CD4-positive, CD25-positive, alpha-beta regulatory T cell (primary cell): ENCODE measurements at regions not wholly inside any gene's neighbourhood (a gene's known extent, or its start where the extent isn't known, plus 50 kb on each side); places are given as distances from the start of the nearest gene placed in this dataset.

ENCODE experiments used
- ATAC-seq, 2 donors: fragments of 150-1000 bp; cut with Tn5 transposase; one replicate each; pipeline ENCODE4 v1.10.0; 2021; ENCODE audit warnings: low read depth in 2 of 2, moderate number of reproducible peaks in 2 of 2, moderate library complexity in 1 of 2
- DNase-seq, 3 donors: peaks; one replicate each; pipeline versions ENCODE4 v3.0.0 to v3.0.0-alpha.2; 2012 to 2022; ENCODE audit warnings: mixed read lengths in 1 of 3
- H3K27ac ChIP-seq: one replicate; pipeline ENCODE4 v1.7.0; 2013; ENCODE audit warnings: mild to moderate bottlenecking, low read length; ENCODE audit not compliant: insufficient read depth, poor library complexity, severe bottlenecking
- H3K27me3 ChIP-seq: one replicate; pipeline ENCODE4 v1.7.0; 2013; ENCODE audit warnings: low read length; ENCODE audit not compliant: control insufficient read depth, insufficient read depth
- H3K36me3 ChIP-seq: one replicate; pipeline ENCODE4 v1.7.0; 2013; ENCODE audit warnings: mild to moderate bottlenecking, low read length, moderate library complexity; ENCODE audit not compliant: control insufficient read depth, insufficient read depth
- H3K4me1 ChIP-seq: 2 replicates; pipeline ENCODE4 v1.7.0; 2013; ENCODE audit warnings: mild to moderate bottlenecking, low read length; ENCODE audit not compliant: insufficient read depth, control insufficient read depth, poor library complexity, severe bottlenecking
- H3K4me3 ChIP-seq: one replicate; pipeline ENCODE4 v1.7.0; 2013; ENCODE audit warnings: low read depth, mild to moderate bottlenecking, low read length, moderate library complexity
- H3K9me3 ChIP-seq, 2 experiments: 1 replicate in 1 of 2; 2 replicates in 1 of 2; pipeline ENCODE4 v1.7.0; 2013; ENCODE audit warnings: low read length in 2 of 2, mild to moderate bottlenecking in 1 of 2, moderate library complexity in 1 of 2; ENCODE audit not compliant: control insufficient read depth in 2 of 2
- H3K27ac Mint-ChIP-seq, 3 donors: one replicate each; pipeline ENCODE4 v1.8.0; 2020 to 2022; ENCODE audit warnings: mild to moderate bottlenecking in 3 of 3, mixed read lengths in 3 of 3, moderate library complexity in 2 of 3
- H3K27me3 Mint-ChIP-seq: one replicate; pipeline ENCODE4 v1.8.0; 2022; ENCODE audit warnings: mild to moderate bottlenecking, mixed read lengths
- H3K36me3 Mint-ChIP-seq: one replicate; pipeline ENCODE4 v1.8.0; 2020; ENCODE audit warnings: mixed read lengths
- H3K4me1 Mint-ChIP-seq, 4 donors: one replicate each; pipeline ENCODE4 v1.8.0; 2020 to 2022; ENCODE audit warnings: mixed read lengths in 4 of 4, mild to moderate bottlenecking in 1 of 4
- H3K4me3 Mint-ChIP-seq, 4 donors: one replicate each; pipeline ENCODE4 v1.8.0; 2020 to 2022; ENCODE audit warnings: mild to moderate bottlenecking in 4 of 4, mixed read lengths in 4 of 4, moderate library complexity in 3 of 4
- H3K9me3 Mint-ChIP-seq, 7 donors: one replicate each; pipeline ENCODE4 v1.8.0; 2020 to 2022; ENCODE audit warnings: mixed read lengths in 7 of 7, mild to moderate bottlenecking in 3 of 7, moderate library complexity in 2 of 7

GRCh38 chr4:155539746-155540145 is 126.9 kb upstream of the GUCY1A1 start:
- Mint-ChIP-seq H3K9me3 (peaks cover 0 to 3% (median 0%) of the 10 kb centered on the region in 7 donors), H3K4me3 (no peak overlapping the region), H3K27me3 (no peaks in the 10 kb centered on the region), H3K4me1 (no peaks in the 10 kb centered on the region), H3K27ac (no peak overlapping the region), H3K36me3 (no peaks in the 10 kb centered on the region)
- H3K27me3 ChIP-seq, result no peaks in the 10 kb centered on the region
- H3K36me3 ChIP-seq, result no peaks in the 10 kb centered on the region
- no peak for ATAC-seq
- H3K4me3 ChIP-seq, result no peak overlapping the region
- no peaks in the 10 kb centered on the region for H3K9me3 ChIP-seq
- H3K27ac ChIP-seq, result no peak overlapping the region
- no peak for DNase-seq
- no peaks in the 10 kb centered on the region for H3K4me1 ChIP-seq

DNA sequence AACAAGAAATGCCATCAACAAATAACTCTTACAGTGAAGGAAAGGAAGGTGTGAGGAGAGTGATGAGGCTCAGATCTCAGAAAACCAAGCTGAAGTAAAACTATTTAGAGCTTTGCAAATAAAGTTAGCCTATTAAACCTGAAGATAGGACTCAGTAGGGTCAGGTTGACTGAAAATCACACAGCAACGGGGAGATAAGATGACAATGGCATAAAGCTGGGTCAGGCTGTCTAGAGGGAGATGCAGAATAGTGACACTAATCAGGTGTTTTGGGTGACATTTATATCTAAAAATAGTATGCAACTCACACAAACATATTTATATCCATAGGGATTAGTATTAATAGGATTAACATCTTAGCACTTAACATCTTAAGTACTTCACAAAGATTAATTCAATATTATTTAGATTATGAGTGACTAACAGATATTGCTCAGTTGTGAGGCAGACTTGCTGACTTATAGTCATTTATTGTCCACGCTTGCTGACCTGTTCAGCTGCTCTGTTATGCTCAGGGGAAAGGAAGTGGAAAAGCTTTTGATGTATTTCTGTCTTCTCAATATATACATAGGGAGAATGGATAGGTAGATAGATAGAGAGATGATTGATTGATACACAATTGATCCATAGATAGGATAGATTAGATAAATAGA is 130.7 kb upstream of the GUCY1A1 start:
- no peak overlapping the region for H3K27ac ChIP-seq
- H3K9me3 ChIP-seq, result no peaks in the 10 kb centered on the region
- Mint-ChIP-seq H3K4me3 (no peak overlapping the region), H3K9me3 (peaks cover 0 to 1% (median 0%) of the 10 kb centered on the region in 7 donors), H3K27ac (no peak overlapping the region), H3K36me3 (no peaks in the 10 kb centered on the region), H3K27me3 (no peaks in the 10 kb centered on the region), H3K4me1 (no peaks in the 10 kb centered on the region)
- no peaks in the 10 kb centered on the region for H3K36me3 ChIP-seq
- H3K4me3 ChIP-seq, result no peak overlapping the region
- DNase-seq, result no peak
- no peaks in the 10 kb centered on the region for H3K4me1 ChIP-seq
- no peak for ATAC-seq
- no peaks in the 10 kb centered on the region for H3K27me3 ChIP-seq

DNA sequence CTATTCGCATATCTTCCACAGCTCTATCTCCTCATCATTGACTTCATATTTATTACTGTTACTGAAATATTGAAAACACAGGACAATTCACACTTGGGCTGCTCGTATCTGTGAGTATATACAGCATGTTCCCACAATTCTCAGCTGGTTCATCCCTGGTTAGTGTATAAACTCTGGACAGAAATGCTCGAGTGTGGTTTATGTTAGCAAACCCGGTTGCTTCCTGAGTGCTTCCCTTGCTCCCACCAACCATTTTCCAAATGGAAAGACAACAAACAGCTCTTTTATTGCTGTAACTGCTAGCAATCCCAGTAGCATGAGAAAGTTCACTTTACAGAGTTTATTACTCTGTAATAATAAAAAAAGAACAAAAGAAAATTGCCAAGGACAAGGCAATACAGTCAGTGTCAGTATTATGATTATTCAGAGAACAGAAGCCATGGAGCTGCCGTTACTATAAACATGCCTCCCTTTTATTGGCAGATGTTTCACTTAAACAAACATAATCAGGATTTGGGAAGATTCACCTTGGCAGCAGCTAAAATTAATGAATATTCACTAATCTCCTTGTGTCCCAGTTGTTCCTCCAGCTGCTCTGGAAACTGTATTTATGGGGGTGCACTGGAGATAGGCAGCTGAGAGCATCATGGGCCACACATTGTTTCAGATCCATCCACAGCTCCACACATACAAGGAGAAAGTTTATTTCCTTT is 134.1 kb upstream of the GUCY1A1 start:
- Histone ChIP-seq H3K9me3 (no peaks in the 10 kb centered on the region), H3K36me3 (no peaks in the 10 kb centered on the region), H3K27ac (no peak overlapping the region), H3K4me3 (no peak overlapping the region), H3K27me3 (no peaks in the 10 kb centered on the region), H3K4me1 (no peaks in the 10 kb centered on the region)
- Mint-ChIP-seq H3K36me3 (no peaks in the 10 kb centered on the region), H3K4me1 (no peaks in the 10 kb centered on the region), H3K27me3 (no peaks in the 10 kb centered on the region), H3K27ac (no peak overlapping the region), H3K4me3 (no peak overlapping the region), H3K9me3 (peaks cover 0 to 1% (median 0%) of the 10 kb centered on the region in 7 donors)
- ATAC-seq, result no peak
- DNase-seq, result no peak

- H3K4me1 Mint-ChIP-seq, result peaks cover 0 to 3% (median 0%) of the 10 kb centered on the region in 4 donors
- H3K4me1 ChIP-seq, result no peaks in the 10 kb centered on the region
- DNase-seq, result no peak
Measured at GRCh38 chr4:155530857-155531256, 135.8 kb upstream of the GUCY1A1 start.

DNA sequence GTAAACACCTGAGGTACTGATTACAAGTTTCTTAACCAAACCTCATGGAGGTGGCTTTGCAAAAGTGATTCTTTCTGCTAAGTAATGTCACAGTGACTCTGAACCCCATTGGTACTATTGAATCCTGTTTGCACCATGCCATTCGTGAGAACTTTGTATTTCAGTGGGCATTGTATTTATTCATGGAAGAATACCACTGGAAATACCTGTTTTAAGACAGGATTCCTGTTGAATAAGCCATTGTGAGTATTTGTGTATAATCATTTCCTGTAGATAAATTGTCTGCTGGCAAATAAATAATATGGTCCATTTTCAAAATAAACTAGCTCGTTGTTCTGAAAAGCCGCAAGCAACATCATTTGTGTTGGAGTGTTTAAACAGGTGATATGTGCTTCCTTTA is 136.4 kb upstream of the GUCY1A1 start:
- Histone ChIP-seq H3K27ac (no peak overlapping the region), H3K36me3 (no peaks in the 10 kb centered on the region), H3K9me3 (no peaks in the 10 kb centered on the region), H3K4me1 (no peaks in the 10 kb centered on the region), H3K4me3 (no peak overlapping the region), H3K27me3 (no peaks in the 10 kb centered on the region)
- no peaks in the 10 kb centered on the region for H3K36me3 Mint-ChIP-seq
- H3K4me1 Mint-ChIP-seq, result peaks cover 0 to 3% (median 0%) of the 10 kb centered on the region in 4 donors
- ATAC-seq, result no peak
- H3K4me3 Mint-ChIP-seq, result no peak overlapping the region
- no peak for DNase-seq
- no peaks in the 10 kb centered on the region for H3K9me3 Mint-ChIP-seq
- H3K27me3 Mint-ChIP-seq, result no peaks in the 10 kb centered on the region
- no peak overlapping the region for H3K27ac Mint-ChIP-seq

More at GRCh38 chr4:155530857-155531256, 135.8 kb upstream of the GUCY1A1 start:
- H3K27me3 Mint-ChIP-seq, result no peaks in the 10 kb centered on the region
- H3K36me3 ChIP-seq, result no peaks in the 10 kb centered on the region
- H3K36me3 Mint-ChIP-seq, result no peaks in the 10 kb centered on the region
- H3K27ac ChIP-seq, result no peak overlapping the region
- ATAC-seq, result no peak
- no peak overlapping the region for H3K4me3 Mint-ChIP-seq
- H3K27ac Mint-ChIP-seq, result no peak overlapping the region
- H3K9me3 ChIP-seq, result no peaks in the 10 kb centered on the region
- no peak overlapping the region for H3K4me3 ChIP-seq
- H3K9me3 Mint-ChIP-seq, result no peaks in the 10 kb centered on the region
- no peaks in the 10 kb centered on the region for H3K27me3 ChIP-seq

DNA sequence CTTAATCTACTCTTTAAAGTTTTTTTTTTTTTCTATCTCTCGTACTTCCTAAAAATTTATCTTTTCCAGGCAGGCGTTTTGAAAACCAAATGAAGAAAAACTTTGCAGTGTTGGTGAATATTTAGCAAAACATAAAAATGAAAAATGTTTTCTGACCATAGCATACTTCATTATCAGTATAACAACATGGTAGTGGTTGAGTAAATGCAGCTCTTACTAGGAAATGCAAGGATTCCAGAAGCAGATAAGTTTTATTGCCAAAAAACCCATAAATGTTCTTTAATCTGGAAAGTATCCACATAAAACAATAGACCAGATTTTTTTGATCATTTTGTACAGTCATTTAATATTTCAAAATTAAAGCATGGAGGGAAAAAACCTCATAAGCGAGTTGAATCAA is 136.9 kb upstream of the GUCY1A1 start:
- Mint-ChIP-seq H3K36me3 (no peaks in the 10 kb centered on the region), H3K4me1 (peaks cover 0 to 3% (median 0%) of the 10 kb centered on the region in 4 donors), H3K27me3 (no peaks in the 10 kb centered on the region), H3K9me3 (no peaks in the 10 kb centered on the region), H3K27ac (no peak overlapping the region), H3K4me3 (no peak overlapping the region)
- no peaks in the 10 kb centered on the region for H3K4me1 ChIP-seq
- H3K4me3 ChIP-seq, result no peak overlapping the region
- DNase-seq, result no peak
- no peak for ATAC-seq
- no peaks in the 10 kb centered on the region for H3K9me3 ChIP-seq
- no peaks in the 10 kb centered on the region for H3K27me3 ChIP-seq
- no peaks in the 10 kb centered on the region for H3K36me3 ChIP-seq
- H3K27ac ChIP-seq, result no peak overlapping the region

- Mint-ChIP-seq H3K4me3 (no peak overlapping the region), H3K9me3 (no peaks in the 10 kb centered on the region), H3K27me3 (no peaks in the 10 kb centered on the region), H3K36me3 (no peaks in the 10 kb centered on the region), H3K27ac (no peak overlapping the region), H3K4me1 (peaks cover 0 to 3% (median 0%) of the 10 kb centered on the region in 4 donors)
- DNase-seq (peak in 1 of 3 donors; percentile 2), ATAC-seq (no peak)
- H3K27ac ChIP-seq, result no peak overlapping the region
- no peaks in the 10 kb centered on the region for H3K4me1 ChIP-seq
- no peaks in the 10 kb centered on the region for H3K9me3 ChIP-seq
- no peak overlapping the region for H3K4me3 ChIP-seq
- no peaks in the 10 kb centered on the region for H3K36me3 ChIP-seq
- H3K27me3 ChIP-seq, result no peaks in the 10 kb centered on the region
Measured at GRCh38 chr4:155529272-155529671, 137.4 kb upstream of the GUCY1A1 start.
